HG03196 (cell line): ENCODE measurements at regions not wholly inside any gene's neighbourhood (a gene's known extent, or its start where the extent isn't known, plus 50 kb on each side); places are given as distances from the start of the nearest gene placed in this dataset.
A peak's percentile ranks its signal among the peaks of the same experiment; 100 is the strongest.
"Not testable (repeated sequence)": the region's sequence is repeated elsewhere in the genome, so short reads cannot be mapped to it uniquely, and the experiment has no call there.

Source experiments
- ATAC-seq: cut with Tn5 transposase; IDR thresholded peaks from one replicate; pipeline ENCODE4 v1.9.1; 2021; ENCODE audit not compliant: unreplicated experiment

DNA sequence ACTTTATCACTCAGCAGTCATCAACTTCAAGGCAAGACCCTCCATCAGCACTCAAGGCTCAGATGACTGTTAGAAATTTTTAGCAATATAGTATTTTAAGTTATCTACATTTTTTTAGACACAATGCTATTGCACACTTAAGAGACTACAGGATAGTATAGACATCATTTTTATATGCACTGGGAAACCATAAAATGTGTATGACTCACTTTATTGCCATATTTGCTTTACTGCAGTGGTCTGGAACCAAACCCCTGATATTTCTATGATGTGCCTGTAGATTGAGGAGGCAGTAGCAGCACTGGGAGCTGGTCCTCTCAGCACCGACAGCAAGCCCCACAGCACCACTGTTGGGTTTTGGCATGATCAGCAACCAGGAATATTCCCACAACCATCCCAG lies 264.8 kb upstream of the HNRNPA3 start:
- no peak for ATAC-seq

GRCh38 chr2:176951218-176951617 lies 261.4 kb upstream of the HNRNPA3 start:
- ATAC-seq = not testable (repeated sequence)

- no peak for ATAC-seq
Observed at GRCh38 chr2:176956791-176957190, 255.8 kb upstream of the HNRNPA3 start.

- ATAC-seq = no peak
Observed at GRCh38 chr2:176959614-176960013, 253.0 kb upstream of the HNRNPA3 start.

GRCh38 chr2:176960061-176960460 lies 252.5 kb upstream of the HNRNPA3 start:
- ATAC-seq = no peak

DNA sequence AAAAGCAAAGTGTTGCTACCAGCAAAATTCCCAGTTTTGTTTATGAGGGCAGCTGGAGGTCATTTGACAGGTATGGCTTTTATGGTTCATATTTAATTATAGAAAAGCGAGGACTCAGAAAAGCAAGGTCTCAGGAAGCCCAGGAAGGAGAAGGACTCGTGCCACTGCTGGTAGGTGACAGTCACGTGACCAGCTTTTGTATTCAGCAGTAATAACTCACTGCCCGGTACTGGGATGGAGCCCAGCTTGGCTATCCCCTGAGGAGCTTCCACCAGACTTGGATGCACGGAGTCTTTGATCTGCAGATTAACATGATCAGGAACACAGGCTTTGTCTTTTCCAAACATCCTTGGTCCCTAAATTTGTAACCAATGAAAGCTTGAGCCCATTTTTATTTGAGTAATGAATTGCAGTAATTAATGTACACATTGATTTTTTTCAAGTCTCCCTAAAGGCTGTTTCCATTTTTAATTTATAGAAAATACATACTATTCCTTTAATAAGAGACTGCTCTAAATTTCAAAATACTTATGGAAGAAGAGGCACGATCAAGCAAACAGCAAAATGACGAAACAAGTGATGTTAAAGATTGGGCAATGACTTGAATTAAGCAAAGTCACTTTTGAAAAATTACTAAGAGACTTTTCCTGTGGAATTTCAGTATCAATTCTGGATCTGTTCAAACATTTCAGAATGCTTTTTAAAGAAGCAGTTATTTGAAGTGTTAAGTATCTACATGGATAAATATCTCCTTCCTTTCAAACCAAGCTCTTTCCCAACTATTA lies 251.7 kb upstream of the HNRNPA3 start:
- no peak for ATAC-seq

DNA sequence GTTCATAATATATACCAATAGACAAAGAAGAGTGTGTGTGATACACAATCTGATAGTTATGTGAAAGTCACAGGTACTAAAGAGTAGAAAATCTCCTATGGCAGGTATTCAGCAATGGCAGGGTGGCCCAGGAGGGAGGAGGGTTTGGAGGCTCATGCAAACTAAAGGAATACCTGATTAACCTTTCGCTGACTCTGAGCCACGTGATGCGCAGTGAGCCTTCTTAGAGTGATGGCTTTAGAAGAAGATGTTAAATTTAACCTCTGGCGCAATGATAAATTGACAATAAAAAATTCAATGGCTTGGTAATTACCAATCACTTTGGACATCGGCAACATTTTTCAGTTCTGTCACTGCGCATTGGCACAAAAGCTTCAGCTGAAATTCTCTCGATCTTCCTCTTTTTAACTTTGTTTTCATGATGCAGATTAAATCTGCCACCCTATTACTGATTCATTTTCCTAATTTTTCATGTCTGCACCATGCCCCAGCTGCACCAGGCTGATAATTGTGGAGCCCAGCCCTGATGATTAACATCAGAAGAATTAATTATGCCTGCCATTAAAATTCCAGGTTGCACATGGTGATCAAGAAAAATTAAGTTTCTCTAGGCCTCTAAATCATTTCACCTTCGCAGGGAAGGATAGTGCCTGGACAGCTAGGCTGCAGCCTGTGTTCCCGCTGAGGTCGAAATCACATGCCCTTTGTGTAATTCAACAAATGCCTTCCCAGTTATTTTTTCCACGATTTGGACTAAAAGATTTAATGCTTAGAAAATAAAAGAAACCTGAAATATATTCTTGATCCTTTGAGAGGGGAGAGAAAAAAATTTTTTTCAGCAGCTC lies 250.6 kb upstream of the HNRNPA3 start:
- no peak for ATAC-seq

DNA sequence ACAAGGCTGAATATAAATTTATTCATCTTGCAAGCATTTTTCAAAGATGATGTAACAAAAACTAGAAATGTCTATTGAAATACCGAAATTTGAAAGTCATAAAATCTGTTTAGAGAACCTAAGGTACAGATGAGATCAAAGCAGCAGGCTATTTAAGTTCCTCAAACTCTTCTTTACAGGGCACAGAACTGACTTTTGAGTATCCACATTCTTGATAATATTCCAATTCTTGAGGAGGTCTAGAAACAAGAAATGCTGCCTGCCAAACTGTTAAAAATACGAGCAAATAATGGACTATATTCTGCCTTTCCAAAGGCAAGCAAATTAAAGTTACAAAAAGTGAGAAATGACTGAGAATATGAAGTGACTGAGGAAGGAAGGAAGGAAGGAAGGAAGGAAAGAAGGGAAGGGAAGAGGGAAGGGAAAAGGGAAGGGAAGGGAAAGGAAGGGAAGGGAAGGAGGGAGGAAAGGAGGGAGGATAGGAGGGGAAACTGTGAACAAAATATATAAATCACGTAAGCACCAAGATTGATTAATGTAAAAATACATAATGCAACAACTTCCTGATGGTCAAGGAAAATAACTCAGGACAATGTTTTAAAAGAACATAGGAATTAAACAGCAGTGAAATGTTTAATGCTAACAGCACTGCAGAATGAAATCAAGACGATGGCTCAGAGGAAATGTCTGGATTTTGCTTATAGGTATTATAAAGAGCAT lies 248.9 kb upstream of the HNRNPA3 start:
- ATAC-seq = no peak

DNA sequence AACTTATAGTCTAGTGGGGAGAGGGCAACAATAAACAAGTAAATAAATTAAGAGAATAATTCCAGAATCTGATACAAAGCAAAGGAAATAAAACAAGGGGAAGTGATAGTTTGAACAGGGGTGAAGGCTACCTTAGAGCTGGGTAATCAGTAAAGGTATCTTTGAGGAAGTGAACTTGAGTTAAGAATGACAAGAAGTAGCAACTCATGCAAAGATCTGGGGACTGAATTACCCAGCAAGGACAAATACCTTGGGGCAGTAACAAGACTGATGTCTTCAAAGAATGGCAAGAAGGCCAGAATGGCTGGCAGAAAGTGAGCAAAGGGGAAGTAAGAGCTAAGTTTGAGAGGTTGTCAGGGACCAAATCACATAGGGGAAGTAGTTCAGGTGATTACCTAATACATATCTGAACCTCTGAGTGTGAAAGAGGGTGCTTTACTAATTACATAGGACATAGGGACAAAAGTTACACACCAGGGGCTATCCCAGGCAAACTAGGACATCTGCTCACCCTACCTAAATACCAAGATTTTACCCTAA lies 244.6 kb upstream of the HNRNPA3 start:
- no peak for ATAC-seq

- ATAC-seq = no peak
Observed at GRCh38 chr2:176969642-176970359, 242.8 kb upstream of the HNRNPA3 start.

DNA sequence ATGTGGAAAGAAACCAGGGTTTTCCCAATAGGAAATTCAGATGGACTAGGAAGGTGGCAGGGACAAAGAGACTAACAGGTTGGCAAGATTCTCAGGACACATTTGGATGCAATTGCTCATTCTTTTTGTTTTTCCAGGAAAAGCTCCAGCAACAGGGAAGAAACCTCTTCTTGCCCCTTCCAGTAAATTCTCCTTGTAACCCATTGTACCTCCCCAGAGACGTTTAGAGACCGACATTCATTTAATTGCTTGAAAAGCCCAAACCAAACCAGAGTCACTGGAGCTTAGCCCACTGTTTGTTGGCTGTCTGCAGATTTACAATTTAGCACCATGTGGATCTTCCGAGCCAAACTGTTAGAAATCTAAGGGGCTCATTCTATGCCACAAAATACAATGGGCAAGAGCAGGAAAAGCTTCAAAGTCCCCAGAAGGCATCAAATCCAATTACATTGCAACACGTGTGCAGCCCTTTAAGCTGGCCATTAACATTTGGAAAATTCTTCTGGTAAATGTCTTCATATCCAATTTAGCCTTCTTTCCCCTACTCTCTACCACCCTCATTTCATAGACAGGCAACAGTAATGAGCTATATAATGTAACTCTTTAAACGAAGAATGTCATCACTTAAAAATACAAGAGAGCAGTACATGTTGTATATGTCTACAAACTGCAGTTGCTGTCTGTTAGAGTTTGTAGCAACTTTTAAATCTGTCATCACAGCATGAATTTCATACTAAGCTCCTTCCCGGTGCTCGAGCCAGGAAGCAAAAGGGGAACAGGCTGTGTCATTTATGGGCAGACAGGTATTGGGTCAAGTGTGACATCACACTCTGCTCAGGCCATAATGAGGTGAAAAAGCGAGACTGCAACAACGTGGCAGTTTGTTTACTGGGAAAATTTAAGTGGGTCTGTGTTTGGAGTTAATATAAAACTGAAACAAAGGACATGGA lies 235.6 kb upstream of the HNRNPA3 start:
- no peak for ATAC-seq

DNA sequence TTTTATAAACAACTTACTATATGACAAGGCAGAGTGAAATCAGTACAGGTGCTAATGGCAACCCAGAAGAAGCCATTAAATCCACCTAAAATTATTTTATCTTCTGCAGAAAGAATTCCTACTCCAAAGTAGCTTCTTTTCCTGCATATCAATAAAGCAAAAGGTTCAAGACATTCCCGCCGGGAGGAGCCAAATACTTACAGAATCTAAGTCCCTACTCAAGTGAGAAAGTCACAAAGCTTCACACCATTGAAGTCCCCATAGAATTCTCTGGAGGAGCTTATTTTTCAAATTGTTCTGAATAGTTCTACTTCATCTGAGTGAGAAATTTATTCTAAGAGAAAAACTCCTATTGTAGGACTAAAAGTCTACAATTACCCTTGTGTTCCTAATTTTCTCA lies 233.7 kb upstream of the HNRNPA3 start:
- no peak for ATAC-seq

GRCh38 chr2:176979981-176980710 lies 232.4 kb upstream of the HNRNPA3 start:
- ATAC-seq = no peak

GRCh38 chr2:176984987-176985386 lies 227.6 kb upstream of the HNRNPA3 start:
- no peak for ATAC-seq

DNA sequence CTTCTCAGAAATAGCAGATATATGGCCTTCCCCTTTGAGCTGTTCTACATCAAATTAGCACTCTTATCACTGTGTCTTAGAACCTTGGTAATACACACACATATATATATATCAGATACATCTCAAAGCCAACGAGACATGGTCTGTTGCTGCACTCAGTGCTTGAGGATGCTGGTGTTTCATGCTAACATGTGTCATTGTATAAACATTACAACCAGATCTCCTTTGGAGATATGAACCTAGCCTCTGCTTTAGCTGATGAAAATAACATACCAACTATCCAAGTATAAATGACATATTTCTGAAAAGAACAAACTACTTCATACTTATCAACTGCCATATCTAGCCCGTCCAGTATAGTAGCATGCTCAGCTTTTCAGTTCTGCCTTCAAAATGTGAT lies 226.7 kb upstream of the HNRNPA3 start:
- ATAC-seq = no peak

DNA sequence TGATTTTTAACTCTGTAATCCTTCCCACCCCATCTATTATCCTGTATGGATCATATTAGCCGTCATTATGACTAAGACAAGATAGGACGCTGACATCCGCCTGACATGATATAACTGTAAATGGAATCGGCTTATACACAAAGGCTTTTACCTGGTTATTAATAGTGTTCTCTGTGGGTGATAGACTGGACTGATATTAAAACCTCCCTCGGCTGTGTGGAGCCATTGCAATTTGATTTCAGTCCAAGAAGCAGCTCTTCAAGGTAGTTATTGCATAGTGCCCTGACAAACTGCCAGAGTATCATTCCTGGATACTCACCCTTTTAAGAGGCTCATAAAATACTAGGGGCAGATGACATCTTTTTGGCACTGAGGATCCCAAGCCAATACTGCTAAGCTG lies 226.1 kb upstream of the HNRNPA3 start:
- no peak for ATAC-seq

DNA sequence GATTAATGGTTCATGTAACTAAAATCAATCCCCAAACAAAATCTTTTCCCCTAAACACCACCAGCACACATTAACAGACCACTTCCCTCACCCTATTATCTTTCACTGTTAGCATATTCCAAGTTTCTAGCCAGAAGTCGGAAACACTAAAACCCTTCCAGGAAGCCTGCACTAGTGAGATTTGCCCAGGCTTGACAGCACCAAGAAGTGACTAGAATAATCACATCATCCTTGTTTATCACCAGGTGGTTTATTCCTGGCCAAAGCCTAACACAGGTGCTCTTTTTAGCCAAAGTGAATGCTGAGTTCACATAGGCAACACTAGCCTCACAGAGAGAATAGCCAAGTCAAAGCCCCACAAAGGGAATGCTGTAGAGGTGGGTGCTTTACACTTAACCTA lies 221.2 kb upstream of the HNRNPA3 start:
- ATAC-seq = no peak

- ATAC-seq = peak; percentile 55
Observed at GRCh38 chr2:176997074-176997791, 215.4 kb upstream of the HNRNPA3 start.
